Parathyroid adenoma (tissue), 2 donors: ENCODE measurements at regions not wholly inside any gene's neighbourhood (a gene's known extent, or its start where the extent isn't known, plus 50 kb on each side); places are given as distances from the start of the nearest gene placed in this dataset.

Experiments used
- H2AFZ ChIP-seq: fragments of 300-600 bp; sonication (generic); one replicate; pipeline ENCODE4 v1.7.0; 2017; ENCODE audit warnings: antibody characterized with exemption, mild to moderate bottlenecking
- H3K27ac ChIP-seq: fragments of 300-600 bp; sonication (generic); one replicate; pipeline ENCODE4 v1.7.0; 2017
- H3K27me3 ChIP-seq: fragments of 300-600 bp; sonication (generic); one replicate; pipeline ENCODE4 v1.7.0; 2017; ENCODE audit warnings: low read length; ENCODE audit not compliant: control insufficient read depth, insufficient read depth
- H3K36me3 ChIP-seq: fragments of 300-600 bp; sonication (generic); one replicate; pipeline ENCODE4 v1.7.0; 2017; ENCODE audit warnings: low read length; ENCODE audit not compliant: control insufficient read depth, insufficient read depth
- H3K4me1 ChIP-seq: fragments of 300-600 bp; sonication (generic); one replicate; pipeline ENCODE4 v1.7.0; 2017; ENCODE audit warnings: control low read depth
- H3K4me2 ChIP-seq: fragments of 300-600 bp; sonication (generic); one replicate; pipeline ENCODE4 v1.7.0; 2017; ENCODE audit warnings: low read length
- H3K4me3 ChIP-seq: fragments of 300-600 bp; sonication (generic); one replicate; pipeline ENCODE4 v1.7.0; 2017; ENCODE audit warnings: low read depth, low read length
- H3K79me2 ChIP-seq: fragments of 300-600 bp; sonication (generic); one replicate; pipeline ENCODE4 v1.7.0; 2017; ENCODE audit warnings: control low read depth
- H3K9ac ChIP-seq: fragments of 300-600 bp; sonication (generic); one replicate; pipeline ENCODE4 v1.7.0; 2017; ENCODE audit warnings: mild to moderate bottlenecking
- H3K9me3 ChIP-seq: fragments of 300-600 bp; sonication (generic); one replicate; pipeline ENCODE4 v1.7.0; 2017; ENCODE audit warnings: low read length; ENCODE audit not compliant: control insufficient read depth
- TF ChIP-seq, protein P1 (sequence below): fragments of 300-600 bp; sonication (generic); IDR thresholded peaks from one replicate; pipeline ENCODE4 v1.7.0; 2017; ENCODE audit warnings: antibody characterized with exemption, mild to moderate bottlenecking
- donor health status: primary hyperparathyroidism.

DNA sequence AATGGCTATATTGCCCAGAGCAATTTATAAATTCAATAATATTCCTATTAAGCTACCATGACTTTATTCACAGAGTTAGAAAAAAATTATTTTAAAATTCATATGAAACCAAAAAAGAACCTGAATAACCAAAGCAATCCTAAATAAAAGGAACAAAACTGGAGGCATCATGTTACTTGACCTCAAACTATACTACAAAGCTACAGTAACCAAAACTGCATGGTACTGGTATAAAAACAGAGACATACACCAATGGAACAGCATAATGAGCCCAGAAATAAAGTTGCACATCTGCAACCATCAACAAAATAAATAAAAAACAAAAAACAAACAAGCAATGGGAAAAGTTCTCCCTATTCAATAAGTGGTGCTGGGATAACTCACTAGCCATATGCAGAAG, 203.2 kb downstream of the RGS9 start:
- H3K4me1 ChIP-seq, result no peaks in the 10 kb centered on the region

GRCh38 chr17:65334406-65334805, 197.2 kb downstream of the RGS9 start:
- Histone ChIP-seq H3K27me3 (no peaks in the 10 kb centered on the region), H3K27ac (no peak overlapping the region), H3K36me3 (no peaks in the 10 kb centered on the region), H3K4me2 (no peak overlapping the region), H3K9ac (no peak overlapping the region), H3K4me3 (no peak overlapping the region), H3K9me3 (no peaks in the 10 kb centered on the region), H3K4me1 (no peaks in the 10 kb centered on the region), H3K79me2 (no peaks in the 10 kb centered on the region), H2AFZ (no peak overlapping the region)
- TF ChIP-seq, protein P1, sequence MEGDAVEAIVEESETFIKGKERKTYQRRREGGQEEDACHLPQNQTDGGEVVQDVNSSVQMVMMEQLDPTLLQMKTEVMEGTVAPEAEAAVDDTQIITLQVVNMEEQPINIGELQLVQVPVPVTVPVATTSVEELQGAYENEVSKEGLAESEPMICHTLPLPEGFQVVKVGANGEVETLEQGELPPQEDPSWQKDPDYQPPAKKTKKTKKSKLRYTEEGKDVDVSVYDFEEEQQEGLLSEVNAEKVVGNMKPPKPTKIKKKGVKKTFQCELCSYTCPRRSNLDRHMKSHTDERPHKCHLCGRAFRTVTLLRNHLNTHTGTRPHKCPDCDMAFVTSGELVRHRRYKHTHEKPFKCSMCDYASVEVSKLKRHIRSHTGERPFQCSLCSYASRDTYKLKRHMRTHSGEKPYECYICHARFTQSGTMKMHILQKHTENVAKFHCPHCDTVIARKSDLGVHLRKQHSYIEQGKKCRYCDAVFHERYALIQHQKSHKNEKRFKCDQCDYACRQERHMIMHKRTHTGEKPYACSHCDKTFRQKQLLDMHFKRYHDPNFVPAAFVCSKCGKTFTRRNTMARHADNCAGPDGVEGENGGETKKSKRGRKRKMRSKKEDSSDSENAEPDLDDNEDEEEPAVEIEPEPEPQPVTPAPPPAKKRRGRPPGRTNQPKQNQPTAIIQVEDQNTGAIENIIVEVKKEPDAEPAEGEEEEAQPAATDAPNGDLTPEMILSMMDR, result no peak

More for the DNA sequence above, 203.2 kb downstream of the RGS9 start:
- no peak overlapping the region for H3K9ac ChIP-seq
- no peak overlapping the region for H2AFZ ChIP-seq
- H3K4me2 ChIP-seq, result no peak overlapping the region
- H3K4me3 ChIP-seq, result no peak overlapping the region
- H3K9me3 ChIP-seq, result no peaks in the 10 kb centered on the region
- H3K79me2 ChIP-seq, result no peaks in the 10 kb centered on the region
- H3K27me3 ChIP-seq, result no peaks in the 10 kb centered on the region
- no peak overlapping the region for H3K27ac ChIP-seq
- H3K36me3 ChIP-seq, result no peaks in the 10 kb centered on the region
- TF ChIP-seq, protein P1, result no peak

DNA sequence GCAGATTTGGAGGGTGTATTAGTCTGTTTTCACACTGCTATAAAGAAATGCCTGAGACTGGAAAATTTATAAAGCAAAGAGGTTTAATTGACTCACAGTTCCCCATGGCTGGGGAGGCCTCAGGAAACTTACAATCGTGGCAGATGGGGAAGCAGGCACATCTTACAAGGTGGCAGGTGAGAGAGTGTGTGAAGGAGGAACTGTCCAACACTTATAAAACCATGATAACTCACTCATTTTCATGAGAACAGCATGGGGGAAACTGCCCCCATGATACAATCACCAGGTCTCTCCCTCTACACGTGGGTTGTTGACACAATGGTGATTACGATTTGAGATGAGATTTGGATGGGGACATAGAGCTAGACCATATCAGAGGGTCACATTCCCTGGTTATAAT, 195.6 kb downstream of the RGS9 start:
- H3K9me3 ChIP-seq, result no peaks in the 10 kb centered on the region
- no peaks in the 10 kb centered on the region for H3K79me2 ChIP-seq
- H3K4me1 ChIP-seq, result no peaks in the 10 kb centered on the region
- H3K27me3 ChIP-seq, result no peaks in the 10 kb centered on the region
- no peak overlapping the region for H3K9ac ChIP-seq
- no peak overlapping the region for H3K4me2 ChIP-seq
- H3K4me3 ChIP-seq, result no peak overlapping the region
- TF ChIP-seq, protein P1, result no peak
- no peaks in the 10 kb centered on the region for H3K36me3 ChIP-seq
- H3K27ac ChIP-seq, result no peak overlapping the region
- H2AFZ ChIP-seq, result no peak overlapping the region

DNA sequence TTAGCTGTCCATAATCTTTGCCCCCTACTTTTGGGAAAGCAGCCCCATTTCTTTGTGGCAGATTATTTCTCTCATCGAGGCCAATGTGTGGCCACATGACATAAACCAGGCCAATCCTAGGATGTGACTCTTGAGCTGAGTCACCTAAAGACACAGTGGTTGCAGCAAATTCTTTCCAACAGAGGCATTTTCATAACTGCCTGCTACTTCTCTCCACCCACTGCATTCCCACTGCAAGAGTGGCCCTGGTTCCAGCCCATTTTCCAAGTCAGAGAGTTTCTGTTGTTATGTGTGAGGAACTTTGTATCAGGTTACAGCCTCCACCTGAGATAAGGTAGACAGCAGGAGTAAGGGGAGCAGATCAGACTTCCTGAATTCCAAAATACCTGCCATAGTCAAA, 195.2 kb downstream of the RGS9 start:
- Histone ChIP-seq H3K27me3 (no peaks in the 10 kb centered on the region), H2AFZ (no peak overlapping the region), H3K79me2 (no peaks in the 10 kb centered on the region), H3K4me1 (no peaks in the 10 kb centered on the region), H3K36me3 (no peaks in the 10 kb centered on the region), H3K4me3 (no peak overlapping the region), H3K9me3 (no peaks in the 10 kb centered on the region), H3K4me2 (no peak overlapping the region), H3K27ac (no peak overlapping the region), H3K9ac (no peak overlapping the region)
- TF ChIP-seq, protein P1, result no peak

GRCh38 chr17:65328567-65328966, 191.4 kb downstream of the RGS9 start:
- Histone ChIP-seq H3K4me2 (no peak overlapping the region), H3K9me3 (no peaks in the 10 kb centered on the region), H3K9ac (no peak overlapping the region), H3K4me1 (peaks cover 2% of the 10 kb centered on the region), H3K79me2 (no peaks in the 10 kb centered on the region), H3K27ac (no peak overlapping the region), H3K4me3 (no peak overlapping the region), H2AFZ (no peak overlapping the region), H3K27me3 (no peaks in the 10 kb centered on the region), H3K36me3 (no peaks in the 10 kb centered on the region)
- TF ChIP-seq, protein P1, result no peak
